HEK293T (cell line): ENCODE measurements at regions not wholly inside any gene's neighbourhood (a gene's known extent, or its start where the extent isn't known, plus 50 kb on each side); places are given as distances from the start of the nearest gene placed in this dataset.

Experiments used
- CTCF ChIA-PET: fragments of 350-600 bp; formaldehyde crosslinking; extraction: SDS; loops from one replicate; lab custom pipeline; 2021; ENCODE audit warnings: antibody characterized with exemption, inconsistent platforms; lab: Yijun Ruan, JAX
- POLR2A ChIA-PET: fragments of 350-600 bp; formaldehyde crosslinking; extraction: SDS; loops from one replicate; lab custom pipeline; 2020; ENCODE audit warnings: antibody characterized with exemption, inconsistent platforms; lab: Yijun Ruan, JAX
- DNase-seq: peaks from one replicate; pipeline ENCODE4 v3.0.0; 2012; ENCODE audit warnings: mixed read lengths; ENCODE audit errors: extremely low spot score
- ARNT ChIP-seq: fragments of 450-650 bp; IDR thresholded peaks from 2 replicates; pipeline ENCODE4 v1.6.1; 2017; ENCODE audit warnings: mild to moderate bottlenecking
- BHLHE40 ChIP-seq: fragments of 450-650 bp; IDR thresholded peaks from 2 replicates; pipeline ENCODE4 v1.6.1; 2016; ENCODE audit warnings: mild to moderate bottlenecking, moderate library complexity, borderline replicate concordance
- CTBP1 ChIP-seq: fragments of 450-650 bp; IDR thresholded peaks from 2 replicates; pipeline ENCODE4 v1.6.1; 2016; ENCODE audit warnings: borderline replicate concordance
- ELF4 ChIP-seq: fragments of 450-650 bp; IDR thresholded peaks from 2 replicates; pipeline ENCODE4 v1.6.1; 2017; ENCODE audit warnings: antibody characterized with exemption
- FOXA1 ChIP-seq: fragments of 450-650 bp; IDR thresholded peaks from 2 replicates; pipeline ENCODE4 v1.6.1; 2016; ENCODE audit warnings: mild to moderate bottlenecking
- FOXK2 ChIP-seq: fragments of 450-650 bp; IDR thresholded peaks from 2 replicates; pipeline ENCODE4 v1.6.1; 2016; ENCODE audit warnings: mild to moderate bottlenecking
- FOXM1 ChIP-seq: fragments of 450-650 bp; IDR thresholded peaks from 2 replicates; pipeline ENCODE4 v1.6.1; 2017; ENCODE audit warnings: mild to moderate bottlenecking, borderline replicate concordance
- HDGF ChIP-seq: fragments of 450-650 bp; IDR thresholded peaks from 2 replicates; pipeline ENCODE4 v1.6.1; 2017; ENCODE audit warnings: antibody characterized with exemption, borderline replicate concordance
- L3MBTL2 ChIP-seq: fragments of 450-650 bp; conservative IDR thresholded peaks from 2 replicates; pipeline ENCODE4 v1.6.1; 2016; ENCODE audit warnings: mild to moderate bottlenecking
- LEF1 ChIP-seq: fragments of 450-650 bp; IDR thresholded peaks from 2 replicates; pipeline ENCODE4 v1.6.1; 2017; ENCODE audit warnings: mild to moderate bottlenecking, borderline replicate concordance
- NFRKB ChIP-seq: fragments of 450-650 bp; IDR thresholded peaks from 2 replicates; pipeline ENCODE4 v1.6.1; 2016; ENCODE audit warnings: mild to moderate bottlenecking, moderate library complexity
- PKNOX1 ChIP-seq: fragments of 450-650 bp; IDR thresholded peaks from 2 replicates; pipeline ENCODE4 v1.6.1; 2016
- SP1 ChIP-seq: fragments of 450-650 bp; IDR thresholded peaks from 2 replicates; pipeline ENCODE4 v1.6.1; 2017
- SUZ12 ChIP-seq: fragments of 450-650 bp; IDR thresholded peaks from 2 replicates; pipeline ENCODE4 v1.6.1; 2016; ENCODE audit warnings: mild to moderate bottlenecking
- TARDBP ChIP-seq: fragments of 450-650 bp; IDR thresholded peaks from 2 replicates; pipeline ENCODE4 v1.6.1; 2016
- ZNF384 ChIP-seq: fragments of 450-650 bp; IDR thresholded peaks from 2 replicates; pipeline ENCODE4 v1.6.1; 2016

GRCh38 chr3:83953417-83954089 is 1005.2 kb upstream of the CADM2 start:
- TF ChIP-seq PKNOX1, result no peak
- TF ChIP-seq ELF4, result no peak
- TF ChIP-seq ZNF384, result no peak
- no peak for TF ChIP-seq SP1
- DNase-seq, result no peak
- CTCF ChIA-PET, result no interaction called here
- POLR2A ChIA-PET, result no interaction called here

- TF ChIP-seq FOXA1 (no peak), BHLHE40 (no peak), PKNOX1 (no peak), NFRKB (no peak), SUZ12 (no peak), CTBP1 (no peak)
These were observed 1002.4 kb upstream of the CADM2 start for GRCh38 chr3:83956431-83956830.

GRCh38 chr3:83968356-83968755 is 990.4 kb upstream of the CADM2 start:
- CTCF ChIA-PET, result no interaction called here
- no peak for TF ChIP-seq ZNF384
- TF ChIP-seq ELF4, result no peak
- TF ChIP-seq FOXK2, result no peak
- TF ChIP-seq NFRKB, result no peak
- no peak for TF ChIP-seq HDGF
- TF ChIP-seq CTBP1, result no peak
- no peak for TF ChIP-seq TARDBP
- TF ChIP-seq SUZ12, result no peak
- DNase-seq, result no peak
- POLR2A ChIA-PET, result no interaction called here

More at GRCh38 chr3:83956431-83956830, 1002.4 kb upstream of the CADM2 start:
- no peak for DNase-seq
- POLR2A ChIA-PET, result no interaction called here
- CTCF ChIA-PET, result no interaction called here

- no peak for TF ChIP-seq PKNOX1
- ChIA-PET POLR2A (no interaction called here), CTCF (interaction anchor here (0.7 kb wide), 1 partner anchor 257 kb away, joined by 5 read pairs; no protein-coding TSS in a partner anchor)
- no peak for DNase-seq
These were observed 987.1 kb upstream of the CADM2 start for GRCh38 chr3:83971666-83972065.

- TF ChIP-seq NFRKB (no peak), CTBP1 (no peak), HDGF (no peak), SUZ12 (no peak), L3MBTL2 (no peak), TARDBP (no peak), ARNT (no peak), ZNF384 (no peak), FOXA1 (no peak), FOXK2 (no peak), LEF1 (no peak), FOXM1 (no peak), PKNOX1 (no peak), SP1 (no peak), BHLHE40 (no peak), ELF4 (no peak)
- no peak for DNase-seq
- ChIA-PET CTCF (no interaction called here), POLR2A (no interaction called here)
These were observed 950.2 kb upstream of the CADM2 start for GRCh38 chr3:84008623-84009022.

- CTCF ChIA-PET, result no interaction called here
- DNase-seq, result no peak
- POLR2A ChIA-PET, result no interaction called here
- TF ChIP-seq L3MBTL2 (no peak), TARDBP (no peak), FOXA1 (no peak), SP1 (no peak), ARNT (no peak), FOXM1 (no peak), HDGF (no peak), BHLHE40 (no peak), LEF1 (no peak), NFRKB (no peak), SUZ12 (no peak), CTBP1 (no peak), ZNF384 (no peak), FOXK2 (no peak)
These were observed 934.9 kb upstream of the CADM2 start for GRCh38 chr3:84023842-84024241.

GRCh38 chr3:84039099-84039498 is 919.7 kb upstream of the CADM2 start:
- TF ChIP-seq FOXK2 (no peak), FOXA1 (no peak), TARDBP (no peak), L3MBTL2 (no peak), PKNOX1 (no peak), NFRKB (no peak), HDGF (no peak), BHLHE40 (no peak), SP1 (no peak), FOXM1 (no peak), ELF4 (no peak), ZNF384 (no peak), SUZ12 (no peak), ARNT (no peak), CTBP1 (no peak), LEF1 (no peak)
- POLR2A ChIA-PET, result no interaction called here
- CTCF ChIA-PET, result no interaction called here
- no peak for DNase-seq
